ENCODE measurements at regions not wholly inside any gene's neighbourhood (a gene's known extent, or its start where the extent isn't known, plus 50 kb on each side); places are given as distances from the start of the nearest gene placed in this dataset.

DNA sequence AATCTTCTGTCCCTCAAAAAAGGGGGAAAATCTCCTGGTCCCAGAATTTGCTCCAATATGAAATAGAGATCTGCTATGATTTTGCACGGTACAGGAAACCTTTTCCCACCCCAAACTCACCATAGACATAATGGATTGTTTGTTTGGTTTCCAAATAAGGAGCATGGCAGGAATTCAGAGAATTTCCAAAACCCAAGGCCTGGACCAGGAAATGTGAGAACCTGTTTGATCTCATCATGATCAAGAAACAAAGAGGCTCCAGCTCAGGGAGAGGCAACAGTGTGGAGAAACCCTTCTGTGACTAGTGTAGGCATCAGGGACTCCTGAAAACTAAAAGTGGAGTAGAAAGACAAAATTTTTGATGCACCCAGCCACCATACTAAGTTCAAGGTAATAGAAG is 1548.1 kb upstream of the LRRTM3 start:
- peak overlapping the region; percentile 73 for H2AFZ ChIP-seq (replicated peaks)
- peak; percentile 40 for DNase-seq (ENCODE audit: low spot score)

GRCh38 chr10:65394502-65395297 is 1531.1 kb upstream of the LRRTM3 start:
- Histone ChIP-seq H2AFZ (replicated peaks) (no peak overlapping the region), H3K27ac (no peak overlapping the region), H3K4me3 (no peak overlapping the region), H3K9ac (no peak overlapping the region), H3K4me2 (no peak overlapping the region), H3F3A (ENCODE audit: low read depth) (no peaks in the 10 kb centered on the region), H3K27me3 (no peaks in the 10 kb centered on the region), H3K36me3 (no peaks in the 10 kb centered on the region), H3K79me2 (ENCODE audit: low read depth) (no peaks in the 10 kb centered on the region), H4K20me1 (ENCODE audit: low read depth) (no peaks in the 10 kb centered on the region), H3K4me1 (no peaks in the 10 kb centered on the region), H3K9me3 (ENCODE audit: low read depth) (no peaks in the 10 kb centered on the region)
- no peak overlapping the region for H3K4me3 Mint-ChIP-seq
- no peaks in the 10 kb centered on the region for H3K36me3 Mint-ChIP-seq
- no peaks in the 10 kb centered on the region for H3K9me3 Mint-ChIP-seq
- no peak for TF ChIP-seq CTCF (IDR thresholded peaks at IDR 0.05)
- H3K4me1 Mint-ChIP-seq = no peaks in the 10 kb centered on the region
- DNase-seq (ENCODE audit: low spot score) = no peak
- no peak overlapping the region for H3K27ac Mint-ChIP-seq
- peaks cover 2% of the 10 kb centered on the region for H3K27me3 Mint-ChIP-seq (ENCODE audit: insufficient read depth, low read depth)

More for the DNA sequence above, 1548.1 kb upstream of the LRRTM3 start:
- no peaks in the 10 kb centered on the region for H4K20me1 ChIP-seq (ENCODE audit: low read depth)
- Mint-ChIP-seq H3K27ac (no peak overlapping the region), H3K36me3 (no peaks in the 10 kb centered on the region), H3K9me3 (no peaks in the 10 kb centered on the region), H3K4me3 (no peak overlapping the region), H3K4me1 (peaks cover 4% of the 10 kb centered on the region), H3K27me3 (ENCODE audit: insufficient read depth, low read depth) (no peaks in the 10 kb centered on the region)
- TF ChIP-seq EZH2 (IDR thresholded peaks at IDR 0.05) (no peak), CTCF (IDR thresholded peaks at IDR 0.05) (no peak), EZH2phosphoT487 (IDR thresholded peaks at IDR 0.05) (no peak)
- no peaks in the 10 kb centered on the region for H3F3A ChIP-seq (ENCODE audit: low read depth)
- H3K4me1 ChIP-seq = peaks cover 18% of the 10 kb centered on the region
- H3K79me2 ChIP-seq (ENCODE audit: low read depth) = no peaks in the 10 kb centered on the region
- H3K9me3 ChIP-seq (ENCODE audit: low read depth) = no peaks in the 10 kb centered on the region
- H3K4me2 ChIP-seq = no peak overlapping the region
- no peaks in the 10 kb centered on the region for H3K27me3 ChIP-seq
- no peak overlapping the region for H3K9ac ChIP-seq
- H3K27ac ChIP-seq = no peak overlapping the region
- no peak overlapping the region for H3K4me3 ChIP-seq
- H3K36me3 ChIP-seq = no peaks in the 10 kb centered on the region

DNA sequence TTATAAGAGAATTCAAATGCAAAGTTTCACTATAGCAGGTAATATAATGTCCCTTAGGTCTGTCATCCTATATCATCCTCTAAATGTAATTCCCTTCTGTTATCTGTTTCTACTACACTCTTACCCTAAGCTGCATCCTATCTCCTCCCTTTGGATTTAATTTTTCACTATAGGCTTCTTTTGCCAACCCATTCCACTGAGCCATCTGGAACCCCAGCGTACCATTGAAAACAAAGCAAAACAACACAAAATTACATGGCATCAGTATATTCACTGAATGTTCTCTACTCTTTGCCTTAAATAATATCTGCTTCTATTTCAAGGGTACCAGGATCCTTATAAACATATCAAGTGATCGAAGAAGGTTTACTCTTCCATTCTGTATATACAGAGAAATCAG is 1530.2 kb upstream of the LRRTM3 start:
- Histone ChIP-seq H3K4me1 (no peaks in the 10 kb centered on the region), H3K27ac (no peak overlapping the region), H3K9me3 (ENCODE audit: low read depth) (no peaks in the 10 kb centered on the region), H3K27me3 (no peaks in the 10 kb centered on the region), H4K20me1 (ENCODE audit: low read depth) (no peaks in the 10 kb centered on the region), H3K79me2 (ENCODE audit: low read depth) (no peaks in the 10 kb centered on the region), H2AFZ (replicated peaks) (no peak overlapping the region), H3F3A (ENCODE audit: low read depth) (no peaks in the 10 kb centered on the region), H3K36me3 (no peaks in the 10 kb centered on the region), H3K4me2 (no peak overlapping the region), H3K9ac (no peak overlapping the region), H3K4me3 (no peak overlapping the region)
- Mint-ChIP-seq H3K27me3 (ENCODE audit: insufficient read depth, low read depth) (peaks cover 2% of the 10 kb centered on the region), H3K27ac (no peak overlapping the region), H3K9me3 (no peaks in the 10 kb centered on the region), H3K36me3 (no peaks in the 10 kb centered on the region), H3K4me1 (no peaks in the 10 kb centered on the region), H3K4me3 (no peak overlapping the region)
- DNase-seq (ENCODE audit: low spot score) = no peak
- no peak for TF ChIP-seq EZH2 (IDR thresholded peaks at IDR 0.05)
- no peak for TF ChIP-seq EZH2phosphoT487 (IDR thresholded peaks at IDR 0.05)
- no peak for TF ChIP-seq CTCF (IDR thresholded peaks at IDR 0.05)

Data from neural progenitor cell (in vitro differentiated cells).